Activated T-helper 17 cell treated with anti-CD3 and anti-CD28 coated beads, Interleukin-2, amount 50 U/mL, for 72 hours (primary cell): ENCODE measurements at regions not wholly inside any gene's neighbourhood (a gene's known extent, or its start where the extent isn't known, plus 50 kb on each side); places are given as distances from the start of the nearest gene placed in this dataset.

Experiments used
- ATAC-seq: fragments of 150-1000 bp; cut with Tn5 transposase; replicated peaks from 2 replicates; pipeline ENCODE4 v1.10.0; 2021; ENCODE audit warnings: mild to moderate bottlenecking, moderate library complexity
- H3K27ac Mint-ChIP-seq: one replicate; pipeline ENCODE4 v1.8.0; 2022; ENCODE audit warnings: mixed read lengths
- H3K27me3 Mint-ChIP-seq: one replicate; pipeline ENCODE4 v1.8.0; 2022; ENCODE audit warnings: mixed read lengths
- H3K36me3 Mint-ChIP-seq: one replicate; pipeline ENCODE4 v1.8.0; 2022; ENCODE audit warnings: low read depth, mild to moderate bottlenecking, mixed read lengths
- H3K4me1 Mint-ChIP-seq: one replicate; pipeline ENCODE4 v1.8.0; 2022; ENCODE audit warnings: mixed read lengths
- H3K4me3 Mint-ChIP-seq: one replicate; pipeline ENCODE4 v1.8.0; 2022; ENCODE audit warnings: mild to moderate bottlenecking, mixed read lengths
- H3K9me3 Mint-ChIP-seq: one replicate; pipeline ENCODE4 v1.8.0; 2022; ENCODE audit warnings: mixed read lengths

- Mint-ChIP-seq H3K4me3 (no peak overlapping the region), H3K27ac (no peak overlapping the region), H3K27me3 (no peaks in the 10 kb centered on the region), H3K4me1 (no peaks in the 10 kb centered on the region), H3K9me3 (no peaks in the 10 kb centered on the region), H3K36me3 (no peaks in the 10 kb centered on the region)
- no peak for ATAC-seq
Measured at GRCh38 chr10:25661632-25662031, 272.4 kb upstream of the MYO3A start.

GRCh38 chr10:25666276-25666675, 267.8 kb upstream of the MYO3A start:
- Mint-ChIP-seq H3K27ac (no peak overlapping the region), H3K4me3 (no peak overlapping the region), H3K9me3 (peaks cover 4% of the 10 kb centered on the region), H3K4me1 (no peaks in the 10 kb centered on the region), H3K27me3 (no peaks in the 10 kb centered on the region), H3K36me3 (no peaks in the 10 kb centered on the region)
- ATAC-seq, result no peak

- no peaks in the 10 kb centered on the region for H3K4me1 Mint-ChIP-seq
- no peaks in the 10 kb centered on the region for H3K27me3 Mint-ChIP-seq
- H3K4me3 Mint-ChIP-seq, result no peak overlapping the region
- ATAC-seq, result no peak
- no peak overlapping the region for H3K27ac Mint-ChIP-seq
- H3K36me3 Mint-ChIP-seq, result no peaks in the 10 kb centered on the region
- peaks cover 5% of the 10 kb centered on the region for H3K9me3 Mint-ChIP-seq
Measured at GRCh38 chr10:25675204-25675603, 258.8 kb upstream of the MYO3A start.

GRCh38 chr10:25675615-25676014, 258.4 kb upstream of the MYO3A start:
- Mint-ChIP-seq H3K9me3 (peaks cover 5% of the 10 kb centered on the region), H3K27me3 (no peaks in the 10 kb centered on the region), H3K4me3 (no peak overlapping the region), H3K36me3 (no peaks in the 10 kb centered on the region), H3K27ac (no peak overlapping the region), H3K4me1 (no peaks in the 10 kb centered on the region)
- no peak for ATAC-seq

GRCh38 chr10:25678220-25678619, 255.8 kb upstream of the MYO3A start:
- Mint-ChIP-seq H3K4me1 (no peaks in the 10 kb centered on the region), H3K4me3 (no peak overlapping the region), H3K36me3 (no peaks in the 10 kb centered on the region), H3K27ac (no peak overlapping the region), H3K27me3 (no peaks in the 10 kb centered on the region), H3K9me3 (peaks cover 5% of the 10 kb centered on the region)
- no peak for ATAC-seq

- no peak for ATAC-seq
Measured at GRCh38 chr10:25678666-25679065, 255.4 kb upstream of the MYO3A start.

GRCh38 chr10:25682203-25682851, 251.7 kb upstream of the MYO3A start:
- no peaks in the 10 kb centered on the region for H3K4me1 Mint-ChIP-seq
- H3K9me3 Mint-ChIP-seq, result no peaks in the 10 kb centered on the region
- H3K27me3 Mint-ChIP-seq, result no peaks in the 10 kb centered on the region
- no peak for ATAC-seq
- H3K36me3 Mint-ChIP-seq, result no peaks in the 10 kb centered on the region
- no peak overlapping the region for H3K27ac Mint-ChIP-seq
- no peak overlapping the region for H3K4me3 Mint-ChIP-seq

More at GRCh38 chr10:25678666-25679065, 255.4 kb upstream of the MYO3A start:
- Mint-ChIP-seq H3K27me3 (no peaks in the 10 kb centered on the region), H3K4me3 (no peak overlapping the region), H3K9me3 (peaks cover 5% of the 10 kb centered on the region), H3K4me1 (no peaks in the 10 kb centered on the region), H3K36me3 (no peaks in the 10 kb centered on the region), H3K27ac (no peak overlapping the region)

- ATAC-seq, result no peak
- Mint-ChIP-seq H3K27me3 (no peaks in the 10 kb centered on the region), H3K4me1 (no peaks in the 10 kb centered on the region)
Measured at GRCh38 chr10:25683344-25683743, 250.7 kb upstream of the MYO3A start.

GRCh38 chr10:25687521-25687920, 246.5 kb upstream of the MYO3A start:
- H3K4me3 Mint-ChIP-seq, result no peak overlapping the region
- H3K27me3 Mint-ChIP-seq, result peaks cover 4% of the 10 kb centered on the region
- H3K9me3 Mint-ChIP-seq, result no peaks in the 10 kb centered on the region

More at GRCh38 chr10:25683344-25683743, 250.7 kb upstream of the MYO3A start:
- Mint-ChIP-seq H3K9me3 (no peaks in the 10 kb centered on the region), H3K27ac (no peak overlapping the region), H3K4me3 (no peak overlapping the region), H3K36me3 (no peaks in the 10 kb centered on the region)

GRCh38 chr10:25689346-25690100, 244.5 kb upstream of the MYO3A start:
- no peak overlapping the region for H3K27ac Mint-ChIP-seq
- ATAC-seq, result no peak
- H3K4me3 Mint-ChIP-seq, result no peak overlapping the region
- no peaks in the 10 kb centered on the region for H3K4me1 Mint-ChIP-seq
- no peaks in the 10 kb centered on the region for H3K36me3 Mint-ChIP-seq
- H3K9me3 Mint-ChIP-seq, result no peaks in the 10 kb centered on the region
- peaks cover 4% of the 10 kb centered on the region for H3K27me3 Mint-ChIP-seq

More at GRCh38 chr10:25687521-25687920, 246.5 kb upstream of the MYO3A start:
- Mint-ChIP-seq H3K36me3 (no peaks in the 10 kb centered on the region), H3K27ac (no peak overlapping the region), H3K4me1 (no peaks in the 10 kb centered on the region)
- ATAC-seq, result no peak

GRCh38 chr10:25692761-25693160, 241.3 kb upstream of the MYO3A start:
- H3K4me3 Mint-ChIP-seq, result no peak overlapping the region
- no peak overlapping the region for H3K27ac Mint-ChIP-seq
- no peaks in the 10 kb centered on the region for H3K4me1 Mint-ChIP-seq
- H3K27me3 Mint-ChIP-seq, result peaks cover 12% of the 10 kb centered on the region
- H3K9me3 Mint-ChIP-seq, result no peaks in the 10 kb centered on the region
- ATAC-seq, result no peak
- no peaks in the 10 kb centered on the region for H3K36me3 Mint-ChIP-seq

GRCh38 chr10:25694206-25694933, 239.7 kb upstream of the MYO3A start:
- ATAC-seq, result no peak
- Mint-ChIP-seq H3K27me3 (peaks cover 8% of the 10 kb centered on the region), H3K9me3 (no peaks in the 10 kb centered on the region), H3K36me3 (no peaks in the 10 kb centered on the region), H3K4me1 (no peaks in the 10 kb centered on the region), H3K27ac (no peak overlapping the region), H3K4me3 (no peak overlapping the region)

- no peaks in the 10 kb centered on the region for H3K4me1 Mint-ChIP-seq
- no peak overlapping the region for H3K4me3 Mint-ChIP-seq
- peaks cover 8% of the 10 kb centered on the region for H3K27me3 Mint-ChIP-seq
- no peak for ATAC-seq
- no peaks in the 10 kb centered on the region for H3K36me3 Mint-ChIP-seq
- no peaks in the 10 kb centered on the region for H3K9me3 Mint-ChIP-seq
- H3K27ac Mint-ChIP-seq, result no peak overlapping the region
Measured at GRCh38 chr10:25694971-25695370, 239.1 kb upstream of the MYO3A start.

- ATAC-seq, result no peak
- Mint-ChIP-seq H3K4me3 (no peak overlapping the region), H3K27me3 (peaks cover 8% of the 10 kb centered on the region), H3K27ac (no peak overlapping the region), H3K9me3 (no peaks in the 10 kb centered on the region), H3K4me1 (no peaks in the 10 kb centered on the region), H3K36me3 (no peaks in the 10 kb centered on the region)
Measured at GRCh38 chr10:25695586-25695985, 238.4 kb upstream of the MYO3A start.
